Activated CD4-positive, alpha-beta T cell treated with anti-CD3 and anti-CD28 coated beads for 4 hours (primary cell): ENCODE measurements at regions not wholly inside any gene's neighbourhood (a gene's known extent, or its start where the extent isn't known, plus 50 kb on each side); places are given as distances from the start of the nearest gene placed in this dataset.
"Not testable (repeated sequence)": the region's sequence is repeated elsewhere in the genome, so short reads cannot be mapped to it uniquely, and the experiment has no call there.

ENCODE experiments used
- DNase-seq, 2 donors: peaks; one replicate each; pipeline ENCODE4 v3.0.0-alpha.2; 2020

DNA sequence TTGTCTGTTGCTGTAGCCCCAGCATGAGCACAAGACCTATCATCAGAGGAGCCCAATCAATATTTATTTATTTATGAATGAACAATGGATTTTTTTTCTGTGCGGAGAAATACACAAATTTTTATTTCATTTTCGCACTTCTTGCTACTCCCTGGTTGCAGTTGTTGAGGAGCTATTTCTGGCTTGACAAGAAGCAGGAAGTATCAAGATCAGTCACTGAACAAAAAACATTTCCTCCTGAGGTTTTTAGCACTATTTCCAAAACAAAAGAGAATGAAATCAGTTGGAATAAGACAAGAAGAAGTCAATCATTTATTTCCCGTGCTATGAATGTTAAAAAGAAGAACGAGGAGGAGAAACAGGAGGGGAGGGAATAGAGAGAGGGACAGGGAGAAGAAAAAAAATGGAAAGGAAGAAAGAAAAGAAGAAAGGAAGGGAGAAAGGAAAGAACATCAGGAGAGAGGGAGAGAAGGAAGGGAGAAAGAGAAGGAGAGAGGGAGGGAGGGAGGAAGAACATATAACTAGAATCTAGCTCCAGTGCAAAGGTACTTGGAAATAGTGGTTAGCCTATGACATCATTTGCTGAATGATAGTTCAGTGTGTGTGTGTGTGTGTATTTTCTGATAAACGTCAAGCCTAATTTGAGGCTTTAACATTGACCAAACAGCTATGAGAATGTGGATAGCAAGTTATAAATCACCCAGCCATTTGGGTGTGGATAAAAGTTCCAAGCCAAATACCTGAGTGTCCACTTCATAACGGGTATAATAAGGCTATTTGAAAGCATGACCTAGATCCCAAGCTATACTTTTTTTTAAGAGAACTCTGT is 586.0 kb downstream of the EBF1 start:
- no peak for DNase-seq

DNA sequence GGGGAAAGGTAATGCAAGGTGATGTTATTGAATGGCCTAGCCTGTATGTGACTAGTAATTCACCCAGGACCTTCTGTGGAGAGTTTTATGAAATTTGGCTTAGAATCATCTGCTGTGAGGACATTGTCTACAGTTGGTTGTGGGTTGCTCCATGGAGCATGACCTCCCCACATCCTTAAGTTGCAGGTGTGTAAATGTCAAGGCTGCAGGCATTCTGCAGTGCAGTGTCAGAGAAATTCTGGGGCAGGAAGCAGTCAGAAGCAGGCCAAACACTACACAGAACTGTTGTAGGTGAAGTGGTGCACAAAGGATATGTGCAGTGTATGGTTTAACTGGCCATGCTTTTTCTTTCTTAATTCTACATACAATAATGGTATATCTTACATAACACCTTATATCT is 588.3 kb downstream of the EBF1 start:
- no peak for DNase-seq

- no peak for DNase-seq
These were observed 589.2 kb downstream of the EBF1 start for GRCh38 chr5:158510479-158510878.

DNA sequence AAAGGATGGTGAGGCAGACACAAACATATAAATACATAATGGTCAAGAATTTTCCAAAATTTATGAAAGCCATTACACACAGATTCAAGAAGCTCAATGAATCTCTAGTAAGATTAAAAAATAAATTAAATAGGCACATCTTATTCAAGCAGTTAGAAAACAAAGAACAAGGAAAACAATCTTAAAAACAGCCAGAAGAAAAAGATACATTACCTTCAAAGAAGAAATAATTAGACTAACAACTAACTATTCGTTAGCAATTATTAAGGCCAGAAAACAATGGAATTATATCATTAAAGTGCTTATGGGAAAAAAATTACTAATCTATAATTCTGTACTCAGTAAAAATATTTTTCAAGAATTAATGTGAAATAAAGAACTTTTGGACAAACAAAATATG is 593.1 kb downstream of the EBF1 start:
- DNase-seq: no peak

GRCh38 chr5:158502686-158503085 is 597.0 kb downstream of the EBF1 start:
- no peak for DNase-seq

GRCh38 chr5:158499892-158500418 is 599.8 kb downstream of the EBF1 start:
- no peak for DNase-seq

DNA sequence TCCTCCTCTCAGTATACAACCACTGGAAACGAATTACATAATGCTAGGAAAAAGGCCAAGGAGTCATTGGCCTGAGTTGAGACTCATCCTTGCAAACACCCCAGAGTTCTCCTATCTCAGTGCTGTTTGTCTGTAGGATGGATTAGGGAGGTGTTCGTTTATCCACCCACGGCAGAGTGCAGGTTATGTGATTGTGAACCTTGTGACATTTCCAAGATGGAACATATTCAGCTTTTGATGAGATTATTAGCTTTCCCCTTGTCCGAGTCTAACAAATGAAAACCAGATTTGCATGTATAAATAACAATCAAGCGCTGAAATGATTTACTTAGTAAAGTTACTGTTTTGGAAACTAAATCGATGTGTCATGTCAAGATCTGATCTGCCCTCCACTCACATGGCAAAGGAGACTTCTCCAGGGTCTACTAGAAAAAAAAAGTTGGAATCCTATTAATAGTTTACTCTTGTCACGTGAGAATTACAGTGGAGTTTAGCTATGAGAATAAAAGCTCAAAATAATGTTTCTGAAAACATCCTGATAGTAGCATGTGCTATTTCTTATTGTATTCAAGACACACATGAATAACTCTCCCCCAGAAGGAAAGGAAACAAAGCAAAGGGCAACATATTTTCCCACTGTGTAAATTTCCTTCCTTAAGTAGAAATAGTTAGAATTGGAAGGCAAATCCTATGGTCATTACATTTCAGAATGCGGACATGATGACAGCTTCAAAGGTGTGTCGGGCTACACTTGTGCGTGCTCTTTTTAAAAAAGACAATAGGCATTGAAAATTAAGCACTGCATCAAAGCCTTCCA is 600.4 kb downstream of the EBF1 start:
- DNase-seq: no peak

- DNase-seq: no peak
These were observed 603.1 kb downstream of the EBF1 start for GRCh38 chr5:158496624-158497023.

- DNase-seq: no peak
These were observed 605.2 kb downstream of the EBF1 start for GRCh38 chr5:158494541-158494940.

DNA sequence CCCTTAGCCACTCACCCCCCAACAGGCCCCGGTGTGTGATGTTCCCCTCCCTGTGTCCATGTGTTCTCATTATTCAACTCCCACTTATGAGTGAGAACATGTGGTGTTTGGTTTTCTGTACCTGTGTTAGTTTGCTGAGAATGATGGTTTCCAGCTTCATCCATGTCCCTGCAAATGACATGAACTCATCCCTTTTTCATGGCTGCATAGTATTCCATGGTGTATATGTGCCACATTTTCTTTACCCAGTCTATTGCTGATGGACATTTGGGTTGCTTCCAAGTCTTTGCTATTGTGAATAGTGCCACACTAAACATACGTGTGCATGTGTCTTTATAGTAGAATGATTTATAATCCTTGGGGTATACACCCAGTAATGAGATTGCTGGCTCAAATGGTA is 605.7 kb downstream of the EBF1 start:
- DNase-seq: not testable (repeated sequence)

- DNase-seq: no peak
These were observed 606.9 kb downstream of the EBF1 start for GRCh38 chr5:158492841-158493242.

DNA sequence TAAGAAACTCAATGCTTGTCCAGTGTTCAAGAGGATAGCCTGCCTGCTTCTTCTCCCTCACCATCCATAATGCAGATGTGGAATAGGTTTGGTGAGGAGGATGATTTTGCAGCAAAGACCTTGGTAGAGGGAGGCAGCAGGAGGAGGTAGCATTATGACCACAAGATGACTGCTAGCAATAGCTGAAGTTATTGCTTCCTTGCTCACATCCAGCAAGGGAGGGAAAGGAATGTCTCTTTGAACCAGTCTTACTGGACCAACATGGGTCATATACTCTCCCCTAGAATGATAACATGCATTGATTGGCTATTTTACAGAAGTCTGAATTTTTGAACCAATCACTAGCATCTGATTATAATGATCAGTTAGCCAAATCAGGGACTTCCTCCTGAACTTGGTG is 607.6 kb downstream of the EBF1 start:
- DNase-seq: no peak

GRCh38 chr5:158487664-158488063 is 612.1 kb downstream of the EBF1 start:
- no peak for DNase-seq

- DNase-seq: no peak
These were observed 612.6 kb downstream of the EBF1 start for GRCh38 chr5:158487156-158487555.

DNA sequence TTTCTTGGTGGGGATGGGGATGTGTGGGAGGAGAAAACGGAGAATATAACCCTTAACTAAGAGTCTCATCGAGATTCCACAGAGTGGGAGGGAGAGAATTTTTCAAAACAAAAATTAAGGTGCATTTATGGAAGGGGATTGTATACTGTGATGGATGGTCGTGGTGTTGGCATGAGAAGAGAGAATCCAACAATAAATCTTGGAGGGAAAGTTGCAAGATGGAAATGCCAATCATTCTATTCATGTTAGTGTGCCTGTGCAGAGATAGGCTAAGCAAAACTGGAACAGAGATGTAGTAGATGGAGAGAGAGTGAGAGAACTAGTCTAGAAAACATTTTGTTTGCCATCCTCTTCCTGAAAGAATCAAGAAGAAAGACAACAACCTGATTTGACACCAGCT is 613.1 kb downstream of the EBF1 start:
- DNase-seq: no peak

DNA sequence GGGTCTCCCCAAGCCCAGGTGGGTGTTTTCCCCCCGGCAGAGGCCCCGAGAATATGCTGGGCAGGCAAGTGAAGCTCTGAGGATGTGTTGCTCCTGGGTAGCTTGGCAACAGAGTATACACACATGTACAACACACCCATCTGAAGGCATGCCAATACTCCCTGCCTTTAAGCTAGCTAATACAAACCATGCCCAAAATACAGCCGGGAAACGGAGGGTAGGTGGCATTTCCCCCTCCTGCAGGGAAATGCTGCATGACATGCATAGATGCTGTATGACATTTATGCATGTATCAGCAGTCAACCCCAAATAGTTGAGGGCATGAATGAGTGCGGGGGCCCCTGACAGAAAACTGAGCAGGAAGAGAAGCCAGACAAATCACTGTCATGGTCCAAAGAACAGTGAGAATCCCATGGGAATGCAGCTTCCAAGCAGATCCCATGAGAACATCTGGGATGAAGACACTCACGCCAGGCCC is 614.1 kb downstream of the EBF1 start:
- no peak for DNase-seq

GRCh38 chr5:158485047-158485446 is 614.7 kb downstream of the EBF1 start:
- DNase-seq: no peak

- no peak for DNase-seq
These were observed 615.6 kb downstream of the EBF1 start for GRCh38 chr5:158484150-158484549.

DNA sequence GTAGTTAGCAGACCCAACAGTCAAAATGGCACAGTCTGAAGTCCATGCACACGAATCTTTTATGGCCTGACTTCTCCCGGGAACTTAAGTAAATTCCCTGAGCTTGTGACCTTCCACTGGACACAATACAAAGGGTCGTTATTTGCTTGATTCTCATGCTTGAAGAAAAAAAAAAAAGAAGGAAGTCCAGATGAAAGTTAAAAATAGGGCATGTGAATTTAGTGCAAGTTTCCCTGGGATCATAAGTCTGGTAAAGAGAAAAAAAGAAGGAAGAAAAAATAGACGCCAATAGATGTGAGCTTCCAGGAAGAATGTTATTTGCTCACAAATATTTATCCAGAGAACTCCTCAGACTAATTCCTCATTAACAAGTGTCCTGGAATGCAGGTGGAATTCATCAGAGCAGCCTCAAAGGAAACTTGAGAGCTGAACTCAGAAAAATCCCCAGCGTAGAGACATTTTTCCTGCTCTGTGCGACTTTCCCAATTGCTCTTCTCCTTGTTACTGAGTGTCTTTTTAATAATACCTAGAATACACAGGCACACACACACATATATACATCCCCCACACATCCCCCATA is 616.3 kb downstream of the EBF1 start:
- DNase-seq: no peak

GRCh38 chr5:158482125-158482524 is 617.6 kb downstream of the EBF1 start:
- DNase-seq: no peak

GRCh38 chr5:158478139-158478538 is 619.2 kb upstream of the CLINT1 start:
- DNase-seq: no peak

DNA sequence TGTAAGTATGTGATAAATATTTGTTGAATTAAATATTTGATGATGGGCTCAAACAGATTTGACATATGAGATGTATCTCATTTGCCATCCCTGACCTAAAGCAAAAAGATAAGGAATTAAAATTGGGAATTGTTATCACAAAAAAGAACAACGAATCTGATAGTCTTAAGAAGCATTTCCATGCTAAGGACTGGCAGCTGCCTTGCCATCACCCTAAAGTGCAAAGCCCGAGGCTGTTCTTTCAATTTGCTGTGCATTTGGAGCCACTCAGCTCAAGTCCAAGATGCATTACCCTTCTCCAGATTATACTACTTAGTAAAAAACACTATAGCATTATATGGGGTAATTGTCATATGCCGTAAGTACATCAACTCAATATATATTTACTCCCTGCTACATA is 618.3 kb upstream of the CLINT1 start:
- DNase-seq: no peak

GRCh38 chr5:158473016-158473635 is 614.2 kb upstream of the CLINT1 start:
- DNase-seq: no peak
